H4 (cell line): ENCODE measurements at regions not wholly inside any gene's neighbourhood (a gene's known extent, or its start where the extent isn't known, plus 50 kb on each side); places are given as distances from the start of the nearest gene placed in this dataset.

Experiments used
- DNase-seq: peaks from one replicate; pipeline ENCODE4 v3.0.0-alpha.2; 2015; ENCODE audit warnings: low spot score

DNA sequence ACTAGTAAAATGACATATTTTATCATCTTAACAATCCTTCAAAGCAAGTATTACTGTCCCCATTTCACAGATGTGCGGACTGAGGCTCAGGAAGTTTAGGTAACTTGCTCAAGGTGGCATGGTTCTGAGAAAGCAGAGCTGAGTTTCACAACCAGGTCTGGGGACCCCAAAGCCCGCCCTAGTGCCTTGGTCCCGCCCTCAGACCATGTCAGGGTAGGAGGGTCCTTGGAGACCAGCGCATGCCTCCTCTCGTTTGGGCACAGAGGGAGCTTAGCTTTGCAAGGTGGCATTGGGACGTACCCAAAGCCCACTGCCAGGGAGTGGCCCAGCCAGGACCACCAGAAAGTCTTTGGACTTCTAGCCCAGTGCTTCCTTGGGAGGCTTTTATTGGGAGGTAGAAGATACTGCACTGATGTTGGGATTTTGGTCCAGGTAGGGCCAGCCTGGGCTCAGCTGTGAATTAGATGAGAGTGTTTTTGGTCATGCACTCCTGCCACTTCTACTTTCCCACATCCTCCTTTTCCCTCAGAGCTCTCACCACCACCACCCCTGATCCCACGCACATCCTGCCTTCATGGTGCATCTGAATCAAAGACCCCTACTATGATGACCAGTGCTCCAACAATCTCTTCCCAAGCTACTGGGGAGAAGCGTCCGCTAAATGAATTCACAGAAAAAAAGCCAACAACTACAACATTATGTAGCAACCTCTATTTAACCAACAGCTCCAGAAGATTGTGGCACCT is 307.9 kb downstream of the TLE3 start:
- DNase-seq: no peak

DNA sequence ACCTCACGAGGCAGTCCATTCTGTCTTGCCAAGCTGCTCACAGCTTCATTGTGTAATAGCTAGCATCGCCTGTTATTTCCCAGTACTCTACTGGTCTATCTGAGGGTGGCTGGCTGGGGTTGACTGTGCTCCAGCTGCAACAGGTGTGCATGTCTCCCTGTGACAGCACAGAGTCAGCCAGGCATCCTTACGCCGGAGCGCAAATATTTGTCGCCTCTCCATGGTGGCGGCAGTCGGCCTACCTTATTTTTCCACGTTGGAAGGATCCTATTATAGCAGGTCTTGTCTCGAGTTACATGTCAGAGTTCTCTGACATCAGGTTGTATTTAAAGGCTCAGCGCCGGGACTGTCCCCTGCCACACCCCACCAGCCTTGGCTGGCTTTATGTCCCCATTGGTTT is 307.1 kb downstream of the TLE3 start:
- no peak for DNase-seq

DNA sequence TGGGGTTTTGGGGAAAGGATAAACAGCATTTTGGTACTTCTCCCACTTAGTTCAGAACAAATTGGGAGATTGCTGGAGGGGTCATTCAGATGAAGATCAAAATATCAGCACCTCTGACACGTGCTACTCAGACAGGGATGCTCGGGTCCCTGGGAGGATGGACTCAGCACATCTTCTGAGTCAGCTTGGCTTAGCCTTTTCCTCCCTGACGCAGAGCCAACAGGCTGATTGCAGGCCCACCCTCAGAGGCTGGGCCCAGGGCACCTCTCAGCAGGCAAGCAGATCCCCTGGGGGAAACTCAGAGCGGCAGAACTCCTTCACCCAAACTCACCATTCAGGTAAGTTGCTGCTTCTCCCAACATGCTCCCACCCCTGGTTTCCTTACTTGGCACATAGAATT is 304.9 kb downstream of the TLE3 start:
- DNase-seq: no peak

DNA sequence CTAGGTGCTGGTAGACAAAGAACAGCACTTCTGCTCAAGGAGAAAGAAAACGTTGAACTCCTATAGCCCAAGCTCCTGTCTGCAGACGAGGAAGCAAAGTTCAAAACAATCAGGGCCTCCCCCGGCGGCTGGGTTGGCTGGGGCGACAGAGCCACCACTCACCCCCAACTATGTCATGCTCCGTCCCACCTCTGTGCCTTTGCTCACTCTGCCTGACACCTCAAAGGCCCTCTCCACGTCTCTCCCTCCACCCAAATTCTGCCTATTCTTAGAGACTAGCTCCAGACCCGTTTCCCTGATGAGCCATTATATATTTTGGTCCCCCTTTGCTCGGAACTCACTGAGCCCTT is 304.3 kb downstream of the TLE3 start:
- no peak for DNase-seq

DNA sequence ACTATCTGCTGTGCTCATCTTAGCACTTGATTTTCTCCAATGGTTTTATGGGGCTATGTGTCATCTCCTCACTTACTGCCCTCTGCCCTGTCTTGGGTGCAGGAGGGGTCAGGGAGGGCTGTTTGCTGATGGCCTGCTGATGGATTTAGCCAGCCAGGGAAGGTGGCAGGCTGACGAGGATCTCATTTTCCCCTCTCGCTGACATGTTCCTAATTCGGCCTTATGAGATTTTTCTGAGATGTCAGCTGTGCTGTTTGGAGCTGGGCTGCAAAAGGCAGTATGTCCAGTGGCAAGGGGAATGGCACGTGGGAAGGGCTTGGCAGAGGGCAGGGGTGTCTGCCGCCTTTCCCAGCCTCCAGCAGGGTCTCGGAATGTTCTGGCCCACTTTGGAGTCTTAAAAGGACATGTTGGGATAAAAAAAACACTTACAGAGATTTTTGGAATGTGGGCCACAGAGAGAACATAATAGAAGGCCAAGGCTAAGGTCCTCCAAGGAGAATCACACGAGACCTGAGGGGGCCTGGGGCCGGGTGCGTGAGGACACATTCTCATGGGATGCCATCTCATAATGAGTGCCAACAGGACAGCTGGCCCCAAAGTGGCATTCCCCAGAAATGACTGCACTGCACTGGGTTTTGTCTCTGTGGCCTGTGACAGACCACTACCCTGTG is 303.8 kb downstream of the TLE3 start:
- no peak for DNase-seq

DNA sequence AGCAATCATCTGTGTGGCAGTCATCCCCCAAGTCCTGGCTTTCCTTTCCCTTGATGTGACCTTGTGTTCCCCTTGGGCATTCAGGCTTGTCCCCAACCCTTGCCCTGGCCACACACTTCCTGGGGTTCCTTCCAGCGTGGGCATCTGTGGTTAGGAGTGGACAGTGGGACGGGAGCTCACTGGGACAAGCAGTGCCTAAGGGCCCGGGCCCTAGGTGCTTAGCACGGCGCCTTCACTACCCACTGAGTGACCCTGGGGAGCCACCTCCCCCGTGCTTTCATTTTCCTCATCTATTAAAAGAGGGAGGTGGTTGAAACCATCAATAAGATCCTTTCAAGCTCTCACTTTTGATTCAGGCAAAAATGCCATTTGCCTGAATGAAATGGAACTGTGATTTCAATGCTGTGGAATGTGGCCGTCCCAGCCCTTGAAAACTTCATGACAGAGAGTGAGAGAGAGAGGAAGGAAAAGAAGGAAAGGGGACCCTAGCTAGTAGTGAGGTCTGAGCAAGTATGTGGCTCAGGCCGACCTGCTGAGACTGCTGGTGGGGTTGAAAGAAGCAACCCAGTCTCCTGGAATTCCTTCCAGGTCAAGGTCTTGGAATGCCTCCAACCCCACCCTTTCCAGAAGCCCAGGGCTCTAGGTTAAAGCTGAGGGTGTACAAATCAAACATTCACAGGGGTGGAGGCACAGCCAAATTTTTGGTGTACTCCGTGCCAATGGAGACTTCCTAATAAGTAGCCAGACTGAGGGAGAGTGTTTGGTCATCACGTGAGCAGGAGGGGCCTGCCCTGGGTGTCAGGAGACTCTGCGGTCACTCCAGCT is 302.9 kb downstream of the TLE3 start:
- DNase-seq: no peak

DNA sequence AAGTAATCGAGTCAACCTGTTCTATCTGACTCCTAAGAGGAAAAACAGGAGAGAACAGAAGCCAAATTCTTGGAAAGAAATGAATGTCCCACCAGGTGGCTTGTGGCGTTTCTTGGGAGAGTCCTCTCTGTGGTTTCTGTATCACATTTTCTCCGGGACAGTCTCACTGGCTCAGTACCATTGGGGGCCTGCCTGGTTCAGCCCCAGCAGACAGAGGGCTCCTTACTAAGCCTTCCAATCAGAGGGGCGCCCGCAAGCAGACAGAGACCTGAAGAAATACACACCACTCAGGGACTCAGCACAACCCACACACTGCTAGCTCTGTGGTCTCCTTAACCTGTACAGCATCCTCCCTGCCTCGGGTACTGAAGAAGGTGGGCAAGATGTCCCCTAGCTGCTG is 302.1 kb downstream of the TLE3 start:
- DNase-seq: no peak

DNA sequence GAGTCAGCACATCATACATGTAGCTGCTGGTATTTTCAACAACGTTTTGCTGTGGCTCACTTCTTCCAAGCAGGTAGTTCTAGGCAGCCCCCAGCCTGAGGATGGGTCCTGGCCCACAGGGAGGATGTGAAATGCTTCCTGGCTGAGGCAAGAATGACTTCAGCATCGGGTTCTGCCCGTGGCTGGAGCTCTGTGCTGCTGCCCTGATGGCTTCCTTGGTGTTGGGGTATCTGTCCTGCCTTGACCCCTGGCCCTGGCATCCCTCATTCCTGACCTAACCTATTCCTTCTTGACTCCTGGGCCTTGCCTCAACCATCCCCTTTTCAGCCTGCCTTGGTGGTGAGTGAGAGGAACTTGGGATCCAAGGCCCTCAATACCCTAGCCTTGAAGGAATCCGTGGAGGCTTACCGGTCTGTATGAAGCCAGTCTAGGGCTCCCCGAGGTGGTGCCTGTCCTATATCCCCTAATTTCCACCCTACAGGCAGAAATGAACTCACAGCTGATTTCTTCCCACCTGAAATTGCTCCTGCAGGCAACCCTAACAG is 300.6 kb downstream of the TLE3 start:
- no peak for DNase-seq

DNA sequence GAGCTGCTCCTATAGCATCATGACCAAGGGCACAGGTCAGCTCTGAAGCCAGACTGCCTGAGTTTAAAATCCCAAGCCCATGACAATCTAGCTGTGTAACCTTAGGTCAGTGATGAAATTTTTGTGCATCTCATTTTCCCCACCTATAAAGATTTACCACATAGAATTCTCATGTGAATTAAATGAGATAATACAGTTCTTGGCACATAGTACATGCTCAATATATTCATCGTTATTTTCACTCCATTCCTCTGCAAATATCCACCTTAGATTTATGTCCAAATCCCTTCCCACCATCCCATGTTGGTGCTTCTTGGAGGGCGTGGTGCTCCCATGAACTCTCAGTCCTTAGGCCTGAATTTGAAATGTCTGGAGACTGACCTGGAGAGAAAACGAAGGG is 300.1 kb downstream of the TLE3 start:
- DNase-seq: no peak

DNA sequence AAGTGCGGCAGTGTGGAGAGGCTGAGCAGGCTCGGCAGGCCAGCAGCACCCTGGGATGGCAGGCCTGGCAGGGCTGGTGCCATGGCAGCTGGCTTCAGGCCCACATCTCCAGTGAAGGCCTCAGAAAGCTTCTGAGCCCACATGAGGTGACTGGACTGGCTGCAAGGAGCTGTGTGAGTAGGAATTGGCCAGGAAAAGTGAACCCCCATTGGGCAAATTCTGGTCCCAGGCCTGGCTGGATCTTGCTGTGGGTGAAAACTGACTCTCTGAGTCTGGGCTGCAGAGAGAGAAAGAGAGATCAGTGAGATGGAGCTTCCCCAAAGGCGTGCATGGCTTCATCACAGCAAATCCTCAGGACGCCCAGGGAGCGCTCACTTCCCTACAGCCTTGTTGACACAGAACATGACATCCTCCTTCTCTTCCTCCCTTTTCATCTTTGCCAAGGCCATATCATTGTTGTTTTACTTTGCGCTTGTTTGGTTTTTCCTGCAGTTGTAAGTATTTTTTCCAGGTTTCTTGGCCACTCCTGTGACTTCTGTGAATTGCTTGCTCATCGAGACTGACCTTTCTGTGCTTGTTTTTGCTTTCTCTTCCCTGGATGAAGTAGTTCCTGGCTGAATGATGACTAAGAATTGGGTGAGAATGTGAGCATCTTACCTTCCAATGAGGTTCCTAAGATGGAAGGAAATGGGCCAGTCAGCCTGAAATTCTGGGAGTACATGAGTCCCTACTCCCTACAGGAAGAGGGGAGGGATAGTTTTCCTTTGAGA is 299.1 kb downstream of the TLE3 start:
- DNase-seq: peak; percentile 24

DNA sequence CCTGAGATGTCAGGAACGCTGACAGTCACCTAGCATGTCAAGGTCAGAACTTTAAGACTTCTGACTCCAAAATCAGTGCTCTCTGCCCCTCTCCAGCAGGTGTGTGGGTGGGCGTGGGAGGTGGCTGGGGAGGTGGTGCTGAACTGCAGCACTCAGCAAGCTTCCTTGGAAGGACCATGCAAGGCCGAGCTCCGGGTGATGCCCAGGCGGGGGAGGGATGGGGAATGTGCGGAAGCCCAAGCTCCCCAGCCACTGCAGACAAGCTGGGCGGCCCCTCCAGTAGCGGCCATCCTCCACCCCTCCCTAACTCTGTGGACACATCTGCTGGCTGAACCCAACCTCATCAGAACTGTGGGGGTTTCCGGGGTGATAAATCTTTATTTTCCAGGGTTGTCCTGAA is 296.6 kb downstream of the TLE3 start:
- no peak for DNase-seq

DNA sequence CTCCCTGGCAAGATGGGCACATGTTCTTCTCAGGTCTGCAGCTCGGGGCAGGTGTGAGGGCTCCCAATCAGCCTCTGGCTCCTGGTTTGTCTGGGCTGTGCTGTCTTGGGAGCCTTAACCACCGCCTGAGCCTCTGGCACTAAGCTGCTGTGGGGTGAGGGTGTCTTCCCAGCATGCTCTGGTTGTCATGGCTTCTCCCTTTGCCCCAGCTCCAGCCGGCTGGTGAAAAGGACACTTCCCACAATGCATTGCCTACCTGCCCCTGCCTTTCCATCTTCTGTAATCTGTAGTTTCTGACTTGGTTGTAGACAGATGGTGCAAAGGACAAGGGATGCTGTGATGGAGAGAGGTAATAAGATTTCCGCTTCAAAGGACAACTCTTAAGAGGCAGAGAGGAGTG is 295.3 kb downstream of the TLE3 start:
- DNase-seq: no peak

DNA sequence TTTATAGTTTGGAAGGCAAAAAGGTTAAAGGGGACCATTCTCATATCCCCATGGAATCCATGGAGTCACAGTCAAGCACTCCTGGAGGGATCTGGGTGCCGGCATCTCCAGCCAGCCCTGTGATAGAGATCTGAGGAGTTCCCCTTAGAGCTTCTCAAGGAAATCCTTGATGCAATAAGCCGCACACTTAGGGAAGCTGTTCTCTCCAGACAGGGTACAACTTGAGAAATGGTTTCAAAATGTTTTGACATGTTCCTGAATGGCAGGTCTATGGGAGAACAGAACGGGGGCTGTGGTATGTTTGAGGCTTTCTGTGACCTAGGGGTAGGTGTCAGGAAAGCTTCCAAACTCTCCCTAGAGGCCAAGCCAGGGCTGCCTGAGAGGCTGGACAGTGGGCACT is 292.9 kb downstream of the TLE3 start:
- no peak for DNase-seq

DNA sequence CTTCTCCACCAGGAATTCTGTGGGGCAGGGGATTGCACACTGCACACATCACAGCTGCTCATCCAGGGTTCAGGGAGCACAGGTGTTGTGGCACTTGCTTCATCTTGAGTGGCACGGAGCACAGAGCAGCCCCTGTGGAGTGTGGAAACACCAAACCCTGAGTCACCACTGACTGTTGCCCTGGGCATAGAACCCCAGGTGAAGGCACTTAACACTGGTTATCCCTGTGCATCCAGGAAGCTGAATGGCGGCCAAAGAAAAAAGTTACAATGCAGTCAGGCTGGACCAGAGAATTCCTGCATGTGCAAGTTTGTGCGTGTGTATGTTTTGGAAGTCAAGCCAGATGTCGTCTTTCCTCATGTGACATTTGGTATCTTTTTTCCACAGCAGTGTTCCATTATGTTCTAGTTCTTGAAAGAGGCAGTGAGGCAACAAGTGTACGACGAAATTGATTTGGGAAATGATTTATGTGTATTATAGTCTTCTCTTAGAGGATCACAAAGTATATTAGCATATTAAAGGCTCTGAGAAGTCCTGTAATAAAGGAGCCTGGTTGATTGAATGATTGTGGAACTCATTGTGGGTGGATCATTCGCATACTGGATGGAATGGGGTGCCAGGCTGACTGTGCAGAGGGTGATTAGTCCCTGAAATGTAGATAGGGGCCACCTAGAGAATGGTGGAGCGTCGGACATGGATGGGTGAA is 292.3 kb downstream of the TLE3 start:
- DNase-seq: no peak

DNA sequence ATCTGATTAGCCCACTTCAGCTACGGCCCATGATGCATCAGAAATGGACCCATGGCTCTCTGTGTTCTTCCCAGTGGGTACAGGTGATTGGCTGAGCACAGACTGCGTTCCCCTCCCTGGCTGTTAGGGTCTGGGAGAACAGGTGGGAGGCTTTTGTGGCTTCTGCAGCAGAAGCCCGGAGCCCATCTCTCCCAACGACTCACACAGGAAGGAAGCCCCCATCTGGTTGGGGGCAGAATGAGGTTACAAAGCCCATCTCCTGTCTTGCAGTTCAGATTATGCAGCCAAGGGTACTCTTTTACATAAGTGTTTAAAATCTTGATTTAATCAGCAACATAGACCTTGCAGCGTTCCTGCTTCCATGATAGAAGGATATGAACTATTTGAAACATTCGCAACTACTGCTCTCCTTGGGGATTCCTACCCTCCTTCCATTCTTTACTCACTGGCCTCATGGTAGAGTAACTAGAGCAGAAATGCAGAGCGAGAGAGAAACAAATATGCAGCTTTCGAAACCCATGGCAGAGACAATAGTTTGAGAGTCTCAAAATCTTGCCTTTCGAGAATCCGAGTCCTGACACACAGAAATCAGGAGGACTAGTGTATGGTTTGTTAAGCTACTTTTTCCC is 291.3 kb downstream of the TLE3 start:
- no peak for DNase-seq

DNA sequence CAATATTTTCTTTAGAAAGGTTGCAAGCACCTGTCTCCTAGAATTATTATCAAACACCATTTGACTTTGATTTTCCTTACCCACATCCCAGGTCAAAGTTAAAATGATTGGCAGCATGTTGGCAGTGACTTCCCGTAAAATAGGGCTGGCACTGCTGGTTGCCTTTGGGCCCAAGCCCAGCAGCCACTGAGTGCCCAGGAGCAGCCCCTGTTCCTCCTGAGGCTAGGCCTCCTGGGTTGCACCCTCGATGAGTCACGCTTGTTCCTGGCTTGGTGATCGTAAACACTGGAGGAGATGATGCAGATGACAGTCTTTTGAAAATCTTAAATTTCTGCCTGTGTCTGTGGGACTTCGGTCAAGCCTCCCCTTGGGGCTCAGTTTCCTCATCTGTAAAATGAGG is 290.0 kb downstream of the TLE3 start:
- peak; percentile 47 for DNase-seq

DNA sequence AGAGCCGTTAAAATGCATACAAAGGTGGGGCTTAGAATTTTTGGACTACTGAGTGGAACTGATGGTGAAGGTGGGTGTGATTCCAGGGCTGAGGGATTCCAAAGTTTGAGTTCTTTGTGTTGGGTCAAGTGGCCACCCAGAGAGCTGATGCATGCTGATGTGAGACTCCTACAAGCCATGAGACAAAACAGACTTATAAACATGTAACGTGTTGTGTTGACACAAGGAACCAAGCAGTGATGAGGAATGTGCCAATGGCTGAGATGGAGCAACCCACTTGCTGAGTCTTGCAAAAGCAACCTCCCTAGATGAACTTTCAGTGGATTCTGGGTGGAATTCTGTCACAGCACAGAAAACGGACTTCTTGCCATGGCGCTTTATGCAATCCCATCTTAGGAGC is 289.0 kb downstream of the TLE3 start:
- peak; percentile 63 for DNase-seq

DNA sequence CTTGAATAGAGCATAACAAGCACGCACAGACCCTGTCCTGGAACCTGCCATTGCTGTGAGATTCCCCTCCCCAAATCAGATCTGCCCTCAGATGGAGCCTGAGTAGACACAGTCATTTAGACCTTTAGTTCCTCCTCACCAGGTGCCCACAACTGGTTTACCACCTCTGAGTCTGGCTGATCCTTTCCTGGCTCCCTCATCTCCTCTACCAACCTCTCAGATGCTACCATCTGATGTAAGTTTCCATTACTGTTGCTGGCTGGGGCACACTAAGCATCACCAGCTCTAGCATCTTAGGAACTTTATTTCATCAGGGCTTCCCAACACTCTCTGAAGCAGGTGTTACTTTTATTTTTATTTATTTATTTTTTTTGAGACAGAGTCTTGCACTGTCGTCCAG is 288.3 kb downstream of the TLE3 start:
- no peak for DNase-seq

DNA sequence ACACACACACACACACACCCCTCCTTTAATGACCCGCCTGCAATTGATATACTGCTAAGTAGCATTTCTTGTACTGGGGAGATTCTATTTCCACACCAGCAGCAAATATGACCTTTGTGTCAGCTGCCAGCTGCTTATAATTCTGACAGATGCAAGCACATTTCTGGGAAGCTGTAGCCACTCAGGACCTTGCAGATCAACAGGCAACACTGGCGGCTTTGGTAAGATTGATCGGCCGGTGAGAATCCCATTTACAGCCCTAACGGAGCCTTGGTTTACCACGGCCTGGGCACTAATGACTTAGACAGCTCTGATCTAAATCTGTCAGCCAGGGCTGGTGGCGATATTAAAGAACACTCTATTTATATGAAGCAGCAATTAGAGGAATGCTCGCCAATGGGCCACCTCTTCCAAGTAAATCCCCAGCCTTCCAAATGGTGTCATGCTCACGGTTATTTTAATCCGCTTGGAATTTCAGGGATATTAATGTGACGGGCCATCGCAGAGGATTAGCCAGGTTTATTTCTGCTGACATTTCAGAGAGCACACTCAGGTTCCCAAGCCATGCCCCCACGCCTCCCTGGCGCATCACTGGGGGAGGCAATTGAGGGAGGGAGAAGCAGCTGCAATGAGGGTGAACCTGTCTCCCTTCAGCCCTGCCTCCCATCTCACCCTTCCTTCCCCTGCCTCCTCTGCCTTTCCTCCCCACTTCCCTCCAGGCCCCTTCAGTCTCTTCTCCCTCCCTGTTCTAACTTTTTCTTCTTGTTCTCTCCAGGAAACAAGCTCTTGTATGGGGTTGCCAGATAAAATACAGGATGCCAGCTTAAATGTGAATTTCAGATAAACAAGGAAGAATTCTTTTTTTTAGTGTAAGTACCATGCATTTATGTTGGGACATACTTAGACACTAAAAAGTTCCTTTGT is 287.0 kb downstream of the TLE3 start:
- no peak for DNase-seq

DNA sequence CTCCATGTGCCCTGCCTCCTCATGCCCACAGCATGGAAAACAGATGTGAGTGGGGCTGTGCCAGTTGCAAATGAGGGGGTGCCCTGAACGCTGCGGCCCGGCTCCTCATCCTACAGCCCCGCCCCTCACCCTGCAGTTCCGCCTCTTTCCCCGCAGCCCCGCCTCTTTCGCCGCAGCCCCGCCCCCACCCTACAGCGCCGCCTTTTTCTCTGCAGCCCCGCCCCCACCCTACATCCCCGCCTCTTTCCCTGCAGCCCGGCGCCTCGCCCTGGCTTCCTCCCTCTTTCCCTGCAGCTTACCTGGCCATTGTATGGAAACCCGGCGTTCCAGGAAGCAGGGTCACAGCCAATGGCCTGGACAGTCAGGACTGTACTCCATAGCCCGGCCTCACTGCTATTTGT is 284.9 kb downstream of the TLE3 start:
- DNase-seq: no peak
